Uterus (tissue), 2 donors: ENCODE measurements at regions not wholly inside any gene's neighbourhood (a gene's known extent, or its start where the extent isn't known, plus 50 kb on each side); places are given as distances from the start of the nearest gene placed in this dataset.

Source experiments
- POLR2A ChIP-seq, 2 donors: fragments of 450-650 bp; IDR thresholded peaks; one replicate each; pipeline ENCODE4 v1.6.1; 2016; ENCODE audit warnings: antibody characterized with exemption in 2 of 2, mild to moderate bottlenecking in 1 of 2, moderate library complexity in 1 of 2
- TF ChIP-seq, protein P1 (sequence below), 4 experiments: fragments of 200-600 bp in 2 of 4; fragments of 450-650 bp in 2 of 4; sonication (generic) in 2 of 4; IDR thresholded peaks; one replicate each; pipeline ENCODE4 v1.5.1; 2016 to 2019; ENCODE audit warnings: antibody characterized with exemption in 4 of 4, mild to moderate bottlenecking in 2 of 4, moderate library complexity in 1 of 4

DNA sequence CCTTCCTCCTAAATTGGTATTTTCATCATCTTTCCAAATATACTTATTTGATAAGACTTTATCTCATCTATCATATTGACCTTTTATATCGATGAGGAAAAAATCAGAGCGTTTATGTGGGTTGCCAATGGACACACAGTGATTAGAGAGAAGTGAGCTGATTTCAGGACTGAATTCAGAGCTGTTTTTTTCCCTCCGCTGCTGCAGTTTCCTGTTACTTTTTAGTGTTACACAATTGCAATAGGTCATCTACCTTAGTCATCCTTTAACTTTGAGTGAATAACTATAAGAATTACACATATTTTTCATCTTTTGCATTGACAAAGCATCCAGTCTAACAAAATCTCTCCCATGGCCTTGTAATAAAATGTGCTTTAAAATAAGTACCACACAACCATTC lies 266.3 kb upstream of the CNTN4 start:
- TF ChIP-seq POLR2A (IDR thresholded peaks at IDR 0.05), result no peak
- TF ChIP-seq, protein P1, sequence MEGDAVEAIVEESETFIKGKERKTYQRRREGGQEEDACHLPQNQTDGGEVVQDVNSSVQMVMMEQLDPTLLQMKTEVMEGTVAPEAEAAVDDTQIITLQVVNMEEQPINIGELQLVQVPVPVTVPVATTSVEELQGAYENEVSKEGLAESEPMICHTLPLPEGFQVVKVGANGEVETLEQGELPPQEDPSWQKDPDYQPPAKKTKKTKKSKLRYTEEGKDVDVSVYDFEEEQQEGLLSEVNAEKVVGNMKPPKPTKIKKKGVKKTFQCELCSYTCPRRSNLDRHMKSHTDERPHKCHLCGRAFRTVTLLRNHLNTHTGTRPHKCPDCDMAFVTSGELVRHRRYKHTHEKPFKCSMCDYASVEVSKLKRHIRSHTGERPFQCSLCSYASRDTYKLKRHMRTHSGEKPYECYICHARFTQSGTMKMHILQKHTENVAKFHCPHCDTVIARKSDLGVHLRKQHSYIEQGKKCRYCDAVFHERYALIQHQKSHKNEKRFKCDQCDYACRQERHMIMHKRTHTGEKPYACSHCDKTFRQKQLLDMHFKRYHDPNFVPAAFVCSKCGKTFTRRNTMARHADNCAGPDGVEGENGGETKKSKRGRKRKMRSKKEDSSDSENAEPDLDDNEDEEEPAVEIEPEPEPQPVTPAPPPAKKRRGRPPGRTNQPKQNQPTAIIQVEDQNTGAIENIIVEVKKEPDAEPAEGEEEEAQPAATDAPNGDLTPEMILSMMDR (IDR thresholded peaks at IDR 0.05), result no peak
